ENCODE measurements at regions not wholly inside any gene's neighbourhood (a gene's known extent, or its start where the extent isn't known, plus 50 kb on each side); places are given as distances from the start of the nearest gene placed in this dataset.

- Histone ChIP-seq H3K36me3 (ENCODE audit: control insufficient read depth in 4 of 4, insufficient read depth in 4 of 4, low read length in 4 of 4) (no peaks in the 10 kb centered on the region), H3K9ac (ENCODE audit: insufficient read depth in 1 of 2, low read length in 2 of 2) (no peak overlapping the region), H3K27me3 (ENCODE audit: control insufficient read depth in 3 of 3, insufficient read depth in 3 of 3, low read length in 2 of 3) (no peaks in the 10 kb centered on the region), H3K4me3 (no peak overlapping the region), H3K27ac (ENCODE audit: low read depth in 1 of 2, low read length in 1 of 2) (no peak overlapping the region), H3K4me1 (ENCODE audit: control insufficient read depth in 5 of 5, insufficient read depth in 5 of 5, low read length in 5 of 5) (peaks cover 0 to 6% (median 0%) of the 10 kb centered on the region in 5 donors), H3K9me3 (ENCODE audit: control insufficient read depth in 4 of 4, insufficient read depth in 3 of 4, low read length in 3 of 4) (peaks cover 0 to 3% (median 0%) of the 10 kb centered on the region in 4 donors)
- DNase-seq: peak in 1 of 3 donors; percentile 14
- no peak for ATAC-seq (ENCODE audit: insufficient read depth, low FRiP score)
- WGBS, 2 donors: 46 to 54% methylated on average over 2 of the region's 2 CpGs
- no peak for TF ChIP-seq CTCF (IDR thresholded peaks at IDR 0.05; ENCODE audit: control extremely low read depth, extremely low read depth)
These were observed 480.2 kb upstream of the CCDC196 start for GRCh38 chr14:66005900-66006434.

GRCh38 chr14:66008631-66009030 is 477.5 kb upstream of the CCDC196 start:
- 35 to 54% methylated on average over 2 of the region's 2 CpGs for WGBS, 2 donors
- H3K27me3 ChIP-seq (ENCODE audit: control insufficient read depth in 3 of 3, insufficient read depth in 3 of 3, low read length in 2 of 3): peaks cover 0 to 2% (median 0%) of the 10 kb centered on the region in 3 donors
- peaks cover 0 to 3% (median 0%) of the 10 kb centered on the region in 4 donors for H3K9me3 ChIP-seq (ENCODE audit: control insufficient read depth in 4 of 4, insufficient read depth in 3 of 4, low read length in 3 of 4)
- peaks cover 0 to 6% (median 0%) of the 10 kb centered on the region in 5 donors for H3K4me1 ChIP-seq (ENCODE audit: control insufficient read depth in 5 of 5, insufficient read depth in 5 of 5, low read length in 5 of 5)
- H3K36me3 ChIP-seq (ENCODE audit: control insufficient read depth in 4 of 4, insufficient read depth in 4 of 4, low read length in 4 of 4): no peaks in the 10 kb centered on the region
- ATAC-seq (ENCODE audit: insufficient read depth, low FRiP score) (no peak), DNase-seq (no peak)
- no peak overlapping the region for H3K9ac ChIP-seq (ENCODE audit: insufficient read depth in 1 of 2, low read length in 2 of 2)
- TF ChIP-seq CTCF (IDR thresholded peaks at IDR 0.05; ENCODE audit: control extremely low read depth, extremely low read depth): no peak
- H3K4me3 ChIP-seq: no peak overlapping the region
- H3K27ac ChIP-seq (ENCODE audit: low read depth in 1 of 2, low read length in 1 of 2): no peak overlapping the region

GRCh38 chr14:66009089-66009488 is 477.1 kb upstream of the CCDC196 start:
- Histone ChIP-seq H3K4me3 (no peak overlapping the region), H3K4me1 (ENCODE audit: control insufficient read depth in 5 of 5, insufficient read depth in 5 of 5, low read length in 5 of 5) (peaks cover 0 to 6% (median 0%) of the 10 kb centered on the region in 5 donors), H3K36me3 (ENCODE audit: control insufficient read depth in 4 of 4, insufficient read depth in 4 of 4, low read length in 4 of 4) (no peaks in the 10 kb centered on the region), H3K9ac (ENCODE audit: insufficient read depth in 1 of 2, low read length in 2 of 2) (no peak overlapping the region), H3K9me3 (ENCODE audit: control insufficient read depth in 4 of 4, insufficient read depth in 3 of 4, low read length in 3 of 4) (peaks cover 0 to 5% (median 0%) of the 10 kb centered on the region in 4 donors), H3K27ac (ENCODE audit: low read depth in 1 of 2, low read length in 1 of 2) (no peak overlapping the region), H3K27me3 (ENCODE audit: control insufficient read depth in 3 of 3, insufficient read depth in 3 of 3, low read length in 2 of 3) (peaks cover 0 to 5% (median 0%) of the 10 kb centered on the region in 3 donors)
- DNase-seq (peak; percentile 39 to 76 (median 74)), ATAC-seq (ENCODE audit: insufficient read depth, low FRiP score) (no peak)
- WGBS, 2 donors: 42 to 59% methylated on average over 2 of the region's 2 CpGs
- TF ChIP-seq CTCF (IDR thresholded peaks at IDR 0.05; ENCODE audit: control extremely low read depth, extremely low read depth): no peak

GRCh38 chr14:66010695-66011094 is 475.5 kb upstream of the CCDC196 start:
- H3K9me3 ChIP-seq (ENCODE audit: control insufficient read depth in 4 of 4, insufficient read depth in 3 of 4, low read length in 3 of 4): peaks cover 0 to 5% (median 0%) of the 10 kb centered on the region in 4 donors
- no peak overlapping the region for H3K4me3 ChIP-seq
- no peak overlapping the region for H3K27ac ChIP-seq (ENCODE audit: low read depth in 1 of 2, low read length in 1 of 2)
- H3K4me1 ChIP-seq (ENCODE audit: control insufficient read depth in 5 of 5, insufficient read depth in 5 of 5, low read length in 5 of 5): peaks cover 0 to 6% (median 0%) of the 10 kb centered on the region in 5 donors
- DNase-seq (no peak), ATAC-seq (ENCODE audit: insufficient read depth, low FRiP score) (no peak)
- no peak overlapping the region for H3K9ac ChIP-seq (ENCODE audit: insufficient read depth in 1 of 2, low read length in 2 of 2)
- peaks cover 0 to 12% (median 0%) of the 10 kb centered on the region in 3 donors for H3K27me3 ChIP-seq (ENCODE audit: control insufficient read depth in 3 of 3, insufficient read depth in 3 of 3, low read length in 2 of 3)
- no peaks in the 10 kb centered on the region for H3K36me3 ChIP-seq (ENCODE audit: control insufficient read depth in 4 of 4, insufficient read depth in 4 of 4, low read length in 4 of 4)
- TF ChIP-seq CTCF (IDR thresholded peaks at IDR 0.05; ENCODE audit: control extremely low read depth, extremely low read depth): no peak
- WGBS, 2 donors: 86 to 91% methylated on average over 2 of the region's 2 CpGs
